ENCODE measurements at regions not wholly inside any gene's neighbourhood (a gene's known extent, or its start where the extent isn't known, plus 50 kb on each side); places are given as distances from the start of the nearest gene placed in this dataset.
A peak's percentile ranks its signal among the peaks of the same experiment; 100 is the strongest.

GRCh38 chr12:85632390-85632789, 203.8 kb downstream of the RASSF9 start:
- TF ChIP-seq POLR2A (IDR thresholded peaks at IDR 0.05; ENCODE audit: low read depth, low read length): no peak
- DNase-seq (ENCODE audit: insufficient read length, low spot score): no peak
- no peak for FAIRE-seq

- FAIRE-seq: no peak
These were observed 202.7 kb downstream of the RASSF9 start for GRCh38 chr12:85633491-85633890.

GRCh38 chr12:85639834-85640233, 196.4 kb downstream of the RASSF9 start:
- no peak for DNase-seq (ENCODE audit: insufficient read length, low spot score)
- no peak for FAIRE-seq
- no peak for TF ChIP-seq POLR2A (IDR thresholded peaks at IDR 0.05; ENCODE audit: low read depth, low read length)

More at GRCh38 chr12:85633491-85633890, 202.7 kb downstream of the RASSF9 start:
- DNase-seq (ENCODE audit: insufficient read length, low spot score): no peak
- TF ChIP-seq POLR2A (IDR thresholded peaks at IDR 0.05; ENCODE audit: low read depth, low read length): no peak

GRCh38 chr12:85641796-85642195, 194.4 kb downstream of the RASSF9 start:
- no peak for TF ChIP-seq POLR2A (IDR thresholded peaks at IDR 0.05; ENCODE audit: low read depth, low read length)
- FAIRE-seq: no peak

GRCh38 chr12:85642288-85642687, 193.9 kb downstream of the RASSF9 start:
- no peak for FAIRE-seq

More at GRCh38 chr12:85641796-85642195, 194.4 kb downstream of the RASSF9 start:
- DNase-seq (ENCODE audit: insufficient read length, low spot score): no peak

GRCh38 chr12:85642808-85643207, 193.4 kb downstream of the RASSF9 start:
- DNase-seq (ENCODE audit: insufficient read length, low spot score) (no peak), FAIRE-seq (peak; percentile 48)
- TF ChIP-seq POLR2A (IDR thresholded peaks at IDR 0.05; ENCODE audit: low read depth, low read length): no peak

More at GRCh38 chr12:85642288-85642687, 193.9 kb downstream of the RASSF9 start:
- no peak for TF ChIP-seq POLR2A (IDR thresholded peaks at IDR 0.05; ENCODE audit: low read depth, low read length)
- no peak for DNase-seq (ENCODE audit: insufficient read length, low spot score)

- no peak for TF ChIP-seq POLR2A (IDR thresholded peaks at IDR 0.05; ENCODE audit: low read depth, low read length)
- FAIRE-seq (no peak), DNase-seq (ENCODE audit: insufficient read length, low spot score) (no peak)
These were observed 191.7 kb downstream of the RASSF9 start for GRCh38 chr12:85644508-85644907.

- TF ChIP-seq POLR2A (IDR thresholded peaks at IDR 0.05; ENCODE audit: low read depth, low read length): no peak
- DNase-seq (ENCODE audit: insufficient read length, low spot score): no peak
- FAIRE-seq: no peak
These were observed 182.3 kb downstream of the RASSF9 start for GRCh38 chr12:85653731-85654455.

- no peak for DNase-seq (ENCODE audit: insufficient read length, low spot score)
- no peak for FAIRE-seq
- no peak for TF ChIP-seq POLR2A (IDR thresholded peaks at IDR 0.05; ENCODE audit: low read depth, low read length)
These were observed 181.8 kb downstream of the RASSF9 start for GRCh38 chr12:85654456-85654840.

- no peak for TF ChIP-seq POLR2A (IDR thresholded peaks at IDR 0.05; ENCODE audit: low read depth, low read length)
- DNase-seq (ENCODE audit: insufficient read length, low spot score) (no peak), FAIRE-seq (no peak)
These were observed 179.6 kb downstream of the RASSF9 start for GRCh38 chr12:85656561-85656960.

GRCh38 chr12:85657251-85657650, 179.0 kb downstream of the RASSF9 start:
- no peak for FAIRE-seq
- DNase-seq (ENCODE audit: insufficient read length, low spot score): no peak
- no peak for TF ChIP-seq POLR2A (IDR thresholded peaks at IDR 0.05; ENCODE audit: low read depth, low read length)

GRCh38 chr12:85657836-85658630, 178.2 kb downstream of the RASSF9 start:
- TF ChIP-seq POLR2A (IDR thresholded peaks at IDR 0.05; ENCODE audit: low read depth, low read length): no peak
- no peak for DNase-seq (ENCODE audit: insufficient read length, low spot score)
- FAIRE-seq: no peak

GRCh38 chr12:85659754-85660530, 176.3 kb downstream of the RASSF9 start:
- no peak for DNase-seq (ENCODE audit: insufficient read length, low spot score)
- no peak for FAIRE-seq
- TF ChIP-seq POLR2A (IDR thresholded peaks at IDR 0.05; ENCODE audit: low read depth, low read length): no peak

Data from H54 (cell line).